ENCODE measurements at regions not wholly inside any gene's neighbourhood (a gene's known extent, or its start where the extent isn't known, plus 50 kb on each side); places are given as distances from the start of the nearest gene placed in this dataset.

DNA sequence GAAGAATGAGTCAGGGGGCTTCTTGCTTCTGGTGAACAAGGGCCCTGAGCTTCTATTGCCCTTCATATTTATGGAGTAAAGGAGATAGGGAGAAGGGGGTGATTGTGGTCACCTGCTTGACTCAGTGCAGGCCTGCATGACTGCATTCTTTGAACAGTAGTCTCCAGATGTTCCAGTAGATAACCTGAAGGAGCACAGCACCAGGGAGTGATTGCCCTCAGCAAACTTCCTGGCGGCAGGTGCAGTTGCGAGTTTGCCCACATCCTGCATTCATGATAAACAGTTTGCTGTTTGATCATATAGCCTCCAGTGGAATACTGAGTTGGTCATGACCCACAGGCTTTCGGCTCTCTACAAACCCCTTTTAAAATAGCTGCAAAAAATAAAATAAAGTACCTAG is 1632.7 kb downstream of the OTOL1 start:
- H4K20me1 ChIP-seq (ENCODE audit: control insufficient read depth, extremely low read depth, insufficient read depth, low read length) = no peaks in the 10 kb centered on the region
- H3K9me3 ChIP-seq (ENCODE audit: control insufficient read depth, insufficient read depth, low read depth, low read length) = no peaks in the 10 kb centered on the region
- H3K4me1 ChIP-seq (ENCODE audit: control insufficient read depth, extremely low read depth, insufficient read depth, low read length) = no peaks in the 10 kb centered on the region
- no peak overlapping the region for H3K27ac ChIP-seq (ENCODE audit: insufficient read depth, low read length)
- TF ChIP-seq, protein P1, sequence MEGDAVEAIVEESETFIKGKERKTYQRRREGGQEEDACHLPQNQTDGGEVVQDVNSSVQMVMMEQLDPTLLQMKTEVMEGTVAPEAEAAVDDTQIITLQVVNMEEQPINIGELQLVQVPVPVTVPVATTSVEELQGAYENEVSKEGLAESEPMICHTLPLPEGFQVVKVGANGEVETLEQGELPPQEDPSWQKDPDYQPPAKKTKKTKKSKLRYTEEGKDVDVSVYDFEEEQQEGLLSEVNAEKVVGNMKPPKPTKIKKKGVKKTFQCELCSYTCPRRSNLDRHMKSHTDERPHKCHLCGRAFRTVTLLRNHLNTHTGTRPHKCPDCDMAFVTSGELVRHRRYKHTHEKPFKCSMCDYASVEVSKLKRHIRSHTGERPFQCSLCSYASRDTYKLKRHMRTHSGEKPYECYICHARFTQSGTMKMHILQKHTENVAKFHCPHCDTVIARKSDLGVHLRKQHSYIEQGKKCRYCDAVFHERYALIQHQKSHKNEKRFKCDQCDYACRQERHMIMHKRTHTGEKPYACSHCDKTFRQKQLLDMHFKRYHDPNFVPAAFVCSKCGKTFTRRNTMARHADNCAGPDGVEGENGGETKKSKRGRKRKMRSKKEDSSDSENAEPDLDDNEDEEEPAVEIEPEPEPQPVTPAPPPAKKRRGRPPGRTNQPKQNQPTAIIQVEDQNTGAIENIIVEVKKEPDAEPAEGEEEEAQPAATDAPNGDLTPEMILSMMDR (conservative IDR thresholded peaks at IDR 0.05 in 1 of 2, IDR thresholded peaks at IDR 0.05 in 1 of 2; ENCODE audit: low read depth in 1 of 2, low read length in 2 of 2) = no peak
- no peak for TF ChIP-seq EZH2 (IDR thresholded peaks at IDR 0.05; ENCODE audit: low read length, missing control alignments)
- no peak for DNase-seq (ENCODE audit: low read depth in 2 of 2)
- no peak overlapping the region for H3K4me3 ChIP-seq (replicated peaks in 1 of 4; ENCODE audit: control extremely low read depth in 1 of 4, insufficient read depth in 1 of 4, low read depth in 3 of 4, low read length in 4 of 4)
- H3K27me3 ChIP-seq (ENCODE audit: control insufficient read depth, insufficient read depth, low read length) = no peaks in the 10 kb centered on the region
- H3K9ac ChIP-seq (ENCODE audit: insufficient read depth, low read length) = no peak overlapping the region
- no peak overlapping the region for H3K4me2 ChIP-seq (ENCODE audit: extremely low read depth, insufficient read depth, low read length)
- H2AFZ ChIP-seq (ENCODE audit: low read length) = no peak overlapping the region
- no peaks in the 10 kb centered on the region for H3K79me2 ChIP-seq (ENCODE audit: control insufficient read depth, insufficient read depth, low read length)
- no peaks in the 10 kb centered on the region for H3K36me3 ChIP-seq (ENCODE audit: control insufficient read depth, insufficient read depth, low read length)

DNA sequence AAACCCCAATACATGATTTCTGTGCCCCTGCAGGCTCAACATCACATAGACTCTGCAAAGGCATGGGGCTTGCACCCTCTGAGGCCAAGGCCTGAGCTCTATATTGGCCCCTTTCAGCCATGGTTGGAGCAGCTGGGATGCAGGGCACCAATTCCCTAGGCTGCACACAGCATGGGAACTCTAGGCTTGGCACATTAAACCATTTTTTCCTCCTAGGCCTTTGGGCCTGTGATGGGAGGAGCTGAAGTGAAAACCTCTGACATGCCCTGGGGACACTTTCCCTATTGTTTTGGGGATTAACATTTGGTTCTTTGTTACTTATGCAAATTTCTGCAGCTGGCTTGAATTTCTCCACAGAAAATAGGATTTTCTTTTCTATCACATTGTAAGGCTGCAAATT is 1629.5 kb downstream of the OTOL1 start:
- H2AFZ ChIP-seq (ENCODE audit: low read length) = no peak overlapping the region
- no peak overlapping the region for H3K4me2 ChIP-seq (ENCODE audit: extremely low read depth, insufficient read depth, low read length)
- H3K27ac ChIP-seq (ENCODE audit: insufficient read depth, low read length) = no peak overlapping the region
- H3K9me3 ChIP-seq (ENCODE audit: control insufficient read depth, insufficient read depth, low read depth, low read length) = no peaks in the 10 kb centered on the region
- no peak overlapping the region for H3K4me3 ChIP-seq (replicated peaks in 1 of 4; ENCODE audit: control extremely low read depth in 1 of 4, insufficient read depth in 1 of 4, low read depth in 3 of 4, low read length in 4 of 4)
- no peak overlapping the region for H3K9ac ChIP-seq (ENCODE audit: insufficient read depth, low read length)
- H3K36me3 ChIP-seq (ENCODE audit: control insufficient read depth, insufficient read depth, low read length) = no peaks in the 10 kb centered on the region
- no peak for DNase-seq (ENCODE audit: low read depth in 2 of 2)
- H3K27me3 ChIP-seq (ENCODE audit: control insufficient read depth, insufficient read depth, low read length) = no peaks in the 10 kb centered on the region
- no peaks in the 10 kb centered on the region for H4K20me1 ChIP-seq (ENCODE audit: control insufficient read depth, extremely low read depth, insufficient read depth, low read length)
- no peak for TF ChIP-seq EZH2 (IDR thresholded peaks at IDR 0.05; ENCODE audit: low read length, missing control alignments)
- TF ChIP-seq, protein P1 (conservative IDR thresholded peaks at IDR 0.05 in 1 of 2, IDR thresholded peaks at IDR 0.05 in 1 of 2; ENCODE audit: low read depth in 1 of 2, low read length in 2 of 2) = no peak
- no peaks in the 10 kb centered on the region for H3K4me1 ChIP-seq (ENCODE audit: control insufficient read depth, extremely low read depth, insufficient read depth, low read length)
- H3K79me2 ChIP-seq (ENCODE audit: control insufficient read depth, insufficient read depth, low read length) = no peaks in the 10 kb centered on the region
